ENCODE measurements at regions not wholly inside any gene's neighbourhood (a gene's known extent, or its start where the extent isn't known, plus 50 kb on each side); places are given as distances from the start of the nearest gene placed in this dataset.

DNA sequence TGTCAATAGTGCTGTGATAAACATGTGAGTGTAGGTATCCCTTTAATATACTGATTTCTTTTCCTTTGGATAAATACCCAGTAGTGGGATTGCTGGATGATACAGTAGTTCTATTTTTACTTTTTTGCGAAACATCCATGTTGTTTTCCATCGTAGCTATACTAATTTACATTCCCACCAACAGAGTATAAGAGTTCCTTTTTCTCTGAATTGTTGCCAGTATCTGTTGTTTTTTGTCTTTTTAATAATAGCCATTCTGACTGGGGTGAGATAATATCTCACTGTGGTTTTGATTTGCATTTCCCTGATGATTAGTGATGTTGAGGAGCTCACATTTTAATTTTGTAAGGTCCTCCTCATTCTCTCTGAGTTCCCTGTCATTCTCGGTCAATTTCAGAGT is 71.1 kb upstream of the NFIL3 start:
- no peak overlapping the region for H3K4me3 ChIP-seq (ENCODE audit: low read length)
- DNase-seq (ENCODE audit: low read depth): no peak
- no peak for TF ChIP-seq CTCF (IDR thresholded peaks at IDR 0.05; ENCODE audit: insufficient read depth, low read depth, low read length, missing control alignments)

DNA sequence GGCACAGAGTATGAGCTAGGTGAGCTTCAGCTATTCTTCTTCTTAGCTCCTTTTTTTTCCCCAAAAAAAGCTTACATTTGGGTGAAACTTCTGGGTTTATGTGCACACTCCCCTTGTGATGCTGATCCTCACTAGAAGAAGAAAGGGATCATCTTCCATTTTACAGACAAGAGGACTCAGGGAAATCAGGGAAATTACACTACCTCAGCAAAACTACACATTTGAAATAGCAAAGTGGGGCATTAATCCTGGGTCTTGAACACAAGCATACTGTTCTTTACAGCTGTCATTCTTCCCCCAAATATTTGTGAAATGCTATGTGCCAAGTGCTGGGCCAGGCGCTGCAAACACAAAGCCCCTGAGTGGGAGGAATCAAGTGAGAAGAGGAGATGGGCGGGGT is 68.6 kb upstream of the NFIL3 start:
- TF ChIP-seq CTCF (IDR thresholded peaks at IDR 0.05; ENCODE audit: insufficient read depth, low read depth, low read length, missing control alignments): no peak
- H3K4me3 ChIP-seq (ENCODE audit: low read length): no peak overlapping the region
- no peak for DNase-seq (ENCODE audit: low read depth)

DNA sequence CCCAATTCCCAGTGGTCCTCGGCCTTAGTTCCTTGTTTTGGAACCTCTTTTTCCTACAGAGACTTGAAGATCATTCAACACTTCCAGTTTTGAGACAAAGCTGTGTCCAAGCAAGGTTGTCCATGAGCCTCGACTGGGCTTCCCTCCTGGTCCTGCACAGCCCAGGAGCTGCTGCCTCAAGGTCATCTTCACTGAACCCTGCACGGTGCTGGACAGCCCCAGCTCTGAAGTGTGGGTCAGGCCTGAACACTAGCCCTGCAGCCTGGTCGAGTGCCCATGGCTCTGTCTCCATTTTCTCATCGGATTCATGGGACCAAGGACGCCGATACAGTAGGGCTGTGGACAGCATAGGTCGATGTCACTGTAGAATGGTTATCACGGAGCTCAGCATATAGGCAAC is 68.0 kb upstream of the NFIL3 start:
- H3K4me3 ChIP-seq (ENCODE audit: low read length): no peak overlapping the region
- no peak for TF ChIP-seq CTCF (IDR thresholded peaks at IDR 0.05; ENCODE audit: insufficient read depth, low read depth, low read length, missing control alignments)
- no peak for DNase-seq (ENCODE audit: low read depth)

GRCh38 chr9:91489361-91489899 is 65.8 kb upstream of the NFIL3 start:
- no peak for TF ChIP-seq CTCF (IDR thresholded peaks at IDR 0.05; ENCODE audit: insufficient read depth, low read depth, low read length, missing control alignments)
- H3K4me3 ChIP-seq (ENCODE audit: low read length): no peak overlapping the region
- DNase-seq (ENCODE audit: low read depth): no peak

- H3K4me3 ChIP-seq (ENCODE audit: low read length): no peak overlapping the region
- no peak for TF ChIP-seq CTCF (IDR thresholded peaks at IDR 0.05; ENCODE audit: insufficient read depth, low read depth, low read length, missing control alignments)
- DNase-seq (ENCODE audit: low read depth): no peak
These were observed 64.7 kb upstream of the NFIL3 start for GRCh38 chr9:91488341-91488740.

- no peak overlapping the region for H3K4me3 ChIP-seq (ENCODE audit: low read length)
- DNase-seq (ENCODE audit: low read depth): no peak
- TF ChIP-seq CTCF (IDR thresholded peaks at IDR 0.05; ENCODE audit: insufficient read depth, low read depth, low read length, missing control alignments): no peak
These were observed 63.3 kb upstream of the NFIL3 start for GRCh38 chr9:91486699-91487497.

- H3K4me3 ChIP-seq (ENCODE audit: low read length): no peak overlapping the region
- TF ChIP-seq CTCF (IDR thresholded peaks at IDR 0.05; ENCODE audit: insufficient read depth, low read depth, low read length, missing control alignments): no peak
- no peak for DNase-seq (ENCODE audit: low read depth)
These were observed 61.4 kb upstream of the NFIL3 start for GRCh38 chr9:91485006-91485405.

Data from epithelial cell of esophagus (primary cell).